SJSA1 (cell line): ENCODE measurements at regions not wholly inside any gene's neighbourhood (a gene's known extent, or its start where the extent isn't known, plus 50 kb on each side); places are given as distances from the start of the nearest gene placed in this dataset.
"Not testable (repeated sequence)": the region's sequence is repeated elsewhere in the genome, so short reads cannot be mapped to it uniquely, and the experiment has no call there.

Source experiments
- DNase-seq, 2 experiments: peaks; one replicate each; pipeline ENCODE4 v3.0.0-alpha.2; 2015 to 2020; ENCODE audit warnings: low spot score in 2 of 2, low read depth in 1 of 2
- H3K27ac ChIP-seq: fragments of 250-450 bp; sonication (Bioruptor Pico); 2 replicates; pipeline ENCODE4 v1.5.1; 2020; ENCODE audit warnings: mild to moderate bottlenecking, moderate library complexity
- H3K27me3 ChIP-seq: fragments of 250-450 bp; sonication (Bioruptor Pico); replicated peaks from 2 replicates; pipeline ENCODE4 v1.5.1; 2020; ENCODE audit warnings: mild to moderate bottlenecking, moderate library complexity
- H3K36me3 ChIP-seq: fragments of 250-450 bp; sonication (Bioruptor Pico); 2 replicates; pipeline ENCODE4 v1.5.1; 2020; ENCODE audit warnings: mild to moderate bottlenecking
- H3K4me1 ChIP-seq: fragments of 250-450 bp; sonication (Bioruptor Pico); replicated peaks from 2 replicates; pipeline ENCODE4 v1.6.1; 2021; ENCODE audit warnings: mild to moderate bottlenecking
- H3K4me3 ChIP-seq: fragments of 250-450 bp; sonication (Bioruptor Pico); 2 replicates; pipeline ENCODE4 v1.5.1; 2020; ENCODE audit warnings: mild to moderate bottlenecking
- H3K9me3 ChIP-seq: fragments of 250-450 bp; sonication (Bioruptor Pico); replicated peaks from 2 replicates; pipeline ENCODE4 v1.5.1; 2020; ENCODE audit warnings: mild to moderate bottlenecking

- H3K4me3 ChIP-seq = no peak overlapping the region
- no peaks in the 10 kb centered on the region for H3K36me3 ChIP-seq
- no peaks in the 10 kb centered on the region for H3K27me3 ChIP-seq
- DNase-seq = no peak
- no peaks in the 10 kb centered on the region for H3K9me3 ChIP-seq
- no peaks in the 10 kb centered on the region for H3K4me1 ChIP-seq
- no peak overlapping the region for H3K27ac ChIP-seq
These were observed 124.7 kb upstream of the SDK1 start for GRCh38 chr7:3176112-3177000.

- no peak for DNase-seq
- no peaks in the 10 kb centered on the region for H3K36me3 ChIP-seq
- H3K4me3 ChIP-seq = no peak overlapping the region
- no peaks in the 10 kb centered on the region for H3K27me3 ChIP-seq
- H3K4me1 ChIP-seq = no peaks in the 10 kb centered on the region
- H3K9me3 ChIP-seq = no peaks in the 10 kb centered on the region
- no peak overlapping the region for H3K27ac ChIP-seq
These were observed 123.8 kb upstream of the SDK1 start for GRCh38 chr7:3177271-3177670.

GRCh38 chr7:3179456-3179855, 121.6 kb upstream of the SDK1 start:
- no peak for DNase-seq
- Histone ChIP-seq H3K36me3 (no peaks in the 10 kb centered on the region), H3K27me3 (no peaks in the 10 kb centered on the region), H3K4me3 (no peak overlapping the region), H3K9me3 (no peaks in the 10 kb centered on the region), H3K4me1 (no peaks in the 10 kb centered on the region), H3K27ac (no peak overlapping the region)

GRCh38 chr7:3180604-3181003, 120.4 kb upstream of the SDK1 start:
- no peak overlapping the region for H3K27ac ChIP-seq
- no peak overlapping the region for H3K4me3 ChIP-seq
- no peaks in the 10 kb centered on the region for H3K36me3 ChIP-seq
- no peaks in the 10 kb centered on the region for H3K4me1 ChIP-seq
- no peaks in the 10 kb centered on the region for H3K9me3 ChIP-seq
- no peak for DNase-seq
- no peaks in the 10 kb centered on the region for H3K27me3 ChIP-seq

GRCh38 chr7:3182055-3182454, 119.0 kb upstream of the SDK1 start:
- not testable (repeated sequence) for DNase-seq, H3K4me3 ChIP-seq, H3K36me3 ChIP-seq, H3K4me1 ChIP-seq, H3K27ac ChIP-seq, H3K27me3 ChIP-seq, H3K9me3 ChIP-seq

GRCh38 chr7:3187444-3188040, 113.5 kb upstream of the SDK1 start:
- H3K9me3 ChIP-seq = no peaks in the 10 kb centered on the region
- no peaks in the 10 kb centered on the region for H3K4me1 ChIP-seq
- no peaks in the 10 kb centered on the region for H3K27me3 ChIP-seq
- DNase-seq = no peak
- H3K4me3 ChIP-seq = no peak overlapping the region
- H3K36me3 ChIP-seq = no peaks in the 10 kb centered on the region
- H3K27ac ChIP-seq = no peak overlapping the region

- no peak for DNase-seq
- Histone ChIP-seq H3K9me3 (0 out of 2 replicates have a peak, but pooled peaks cover 2% of the 10 kb centered on the region), H3K36me3 (no peaks in the 10 kb centered on the region)
These were observed 112.1 kb upstream of the SDK1 start for GRCh38 chr7:3188946-3189345.

GRCh38 chr7:3191548-3191947, 109.5 kb upstream of the SDK1 start:
- H3K9me3 ChIP-seq = 0 out of 2 replicates have a peak, but pooled peaks cover 4% of the 10 kb centered on the region
- H3K27ac ChIP-seq = no peak overlapping the region
- no peak overlapping the region for H3K4me3 ChIP-seq
- no peaks in the 10 kb centered on the region for H3K36me3 ChIP-seq
- H3K27me3 ChIP-seq = no peaks in the 10 kb centered on the region
- H3K4me1 ChIP-seq = peaks cover 21% of the 10 kb centered on the region
- no peak for DNase-seq

More at GRCh38 chr7:3188946-3189345, 112.1 kb upstream of the SDK1 start:
- Histone ChIP-seq H3K4me1 (peaks cover 4% of the 10 kb centered on the region), H3K27me3 (no peaks in the 10 kb centered on the region), H3K27ac (no peak overlapping the region), H3K4me3 (no peak overlapping the region)

GRCh38 chr7:3192669-3193068, 108.4 kb upstream of the SDK1 start:
- no peak overlapping the region for H3K4me3 ChIP-seq
- H3K4me1 ChIP-seq = peaks cover 21% of the 10 kb centered on the region
- H3K27me3 ChIP-seq = no peaks in the 10 kb centered on the region
- no peak for DNase-seq
- no peak overlapping the region for H3K27ac ChIP-seq
- no peaks in the 10 kb centered on the region for H3K36me3 ChIP-seq
- 0 out of 2 replicates have a peak, but pooled peaks cover 4% of the 10 kb centered on the region for H3K9me3 ChIP-seq

- H3K4me1 ChIP-seq = peaks cover 21% of the 10 kb centered on the region
- peak overlapping the region; percentile 89 for H3K27ac ChIP-seq
- no peak overlapping the region for H3K4me3 ChIP-seq
- H3K9me3 ChIP-seq = 0 out of 2 replicates have a peak, but pooled peaks cover 4% of the 10 kb centered on the region
- DNase-seq = no peak
- no peaks in the 10 kb centered on the region for H3K27me3 ChIP-seq
- no peaks in the 10 kb centered on the region for H3K36me3 ChIP-seq
These were observed 107.5 kb upstream of the SDK1 start for GRCh38 chr7:3193379-3194120.

GRCh38 chr7:3194501-3195141, 106.4 kb upstream of the SDK1 start:
- H3K27ac ChIP-seq = peak overlapping the region; percentile 89
- H3K9me3 ChIP-seq = 0 out of 2 replicates have a peak, but pooled peaks cover 4% of the 10 kb centered on the region
- H3K27me3 ChIP-seq = no peaks in the 10 kb centered on the region
- H3K36me3 ChIP-seq = no peaks in the 10 kb centered on the region
- H3K4me1 ChIP-seq = peaks cover 21% of the 10 kb centered on the region
- peak; percentile 92 to 96 for DNase-seq
- no peak overlapping the region for H3K4me3 ChIP-seq

GRCh38 chr7:3195160-3195559, 105.9 kb upstream of the SDK1 start:
- Histone ChIP-seq H3K4me3 (no peak overlapping the region), H3K27me3 (no peaks in the 10 kb centered on the region), H3K27ac (peak overlapping the region; percentile 89), H3K9me3 (0 out of 2 replicates have a peak, but pooled peaks cover 4% of the 10 kb centered on the region), H3K36me3 (no peaks in the 10 kb centered on the region), H3K4me1 (peaks cover 21% of the 10 kb centered on the region)
- no peak for DNase-seq

- no peak for DNase-seq
- Histone ChIP-seq H3K4me3 (no peak overlapping the region), H3K27ac (no peak overlapping the region), H3K9me3 (0 out of 2 replicates have a peak, but pooled peaks cover 4% of the 10 kb centered on the region), H3K36me3 (no peaks in the 10 kb centered on the region), H3K4me1 (peaks cover 21% of the 10 kb centered on the region), H3K27me3 (no peaks in the 10 kb centered on the region)
These were observed 104.2 kb upstream of the SDK1 start for GRCh38 chr7:3196629-3197400.
